Skeletal muscle cell (primary cell): ENCODE measurements at regions not wholly inside any gene's neighbourhood (a gene's known extent, or its start where the extent isn't known, plus 50 kb on each side); places are given as distances from the start of the nearest gene placed in this dataset.
"Not testable (repeated sequence)": the region's sequence is repeated elsewhere in the genome, so short reads cannot be mapped to it uniquely, and the experiment has no call there.

Source experiments
- DNase-seq: peaks from one replicate; pipeline ENCODE4 v3.0.0-alpha.2; 2010; ENCODE audit warnings: low read depth
- H3K4me3 ChIP-seq: 2 replicates; pipeline ENCODE4 v1.5.1; 2011; ENCODE audit warnings: low read depth, mild to moderate bottlenecking, control low read depth, low read length, moderate library complexity

GRCh38 chr15:35998663-35999602, 453.0 kb upstream of the DPH6 start:
- DNase-seq = no peak
- no peak overlapping the region for H3K4me3 ChIP-seq

GRCh38 chr15:36004891-36005490, 459.0 kb upstream of the DPH6 start:
- H3K4me3 ChIP-seq = no peak overlapping the region
- no peak for DNase-seq

- DNase-seq = no peak
- H3K4me3 ChIP-seq = no peak overlapping the region
These were observed 459.6 kb upstream of the DPH6 start for GRCh38 chr15:36005542-36005941.

GRCh38 chr15:36007699-36008098, 461.7 kb upstream of the DPH6 start:
- no peak for DNase-seq
- H3K4me3 ChIP-seq = no peak overlapping the region

GRCh38 chr15:36008719-36009118, 462.8 kb upstream of the DPH6 start:
- no peak overlapping the region for H3K4me3 ChIP-seq
- DNase-seq = no peak

- H3K4me3 ChIP-seq = no peak overlapping the region
- DNase-seq = no peak
These were observed 478.2 kb upstream of the DPH6 start for GRCh38 chr15:36024031-36024688.

GRCh38 chr15:36026627-36027283, 480.8 kb upstream of the DPH6 start:
- no peak overlapping the region for H3K4me3 ChIP-seq
- DNase-seq = no peak

- no peak overlapping the region for H3K4me3 ChIP-seq
- DNase-seq = peak; percentile 78
These were observed 483.7 kb upstream of the DPH6 start for GRCh38 chr15:36029606-36030210.

- DNase-seq = no peak
- no peak overlapping the region for H3K4me3 ChIP-seq
These were observed 494.1 kb upstream of the DPH6 start for GRCh38 chr15:36039996-36040572.

GRCh38 chr15:36047018-36047716, 501.2 kb upstream of the DPH6 start:
- not testable (repeated sequence) for H3K4me3 ChIP-seq, DNase-seq

- no peak for DNase-seq
- no peak overlapping the region for H3K4me3 ChIP-seq
These were observed 504.9 kb upstream of the DPH6 start for GRCh38 chr15:36050899-36051298.

- DNase-seq, H3K4me3 ChIP-seq: not testable (repeated sequence)
These were observed 506.7 kb upstream of the DPH6 start for GRCh38 chr15:36052641-36053040.

GRCh38 chr15:36053746-36054145, 507.8 kb upstream of the DPH6 start:
- no peak overlapping the region for H3K4me3 ChIP-seq
- no peak for DNase-seq

- H3K4me3 ChIP-seq = no peak overlapping the region
- DNase-seq = no peak
These were observed 513.6 kb upstream of the DPH6 start for GRCh38 chr15:36059596-36059995.

- DNase-seq = no peak
- no peak overlapping the region for H3K4me3 ChIP-seq
These were observed 516.4 kb upstream of the DPH6 start for GRCh38 chr15:36062357-36062756.

GRCh38 chr15:36066757-36067156, 512.7 kb upstream of the CDIN1 start:
- H3K4me3 ChIP-seq = no peak overlapping the region
- DNase-seq = no peak

GRCh38 chr15:36067483-36068274, 511.7 kb upstream of the CDIN1 start:
- H3K4me3 ChIP-seq = no peak overlapping the region
- DNase-seq = no peak

- no peak for DNase-seq
- H3K4me3 ChIP-seq = no peak overlapping the region
These were observed 504.1 kb upstream of the CDIN1 start for GRCh38 chr15:36075333-36075732.
